Right ventricle myocardium superior (tissue), 1 donor: ENCODE measurements at regions not wholly inside any gene's neighbourhood (a gene's known extent, or its start where the extent isn't known, plus 50 kb on each side); places are given as distances from the start of the nearest gene placed in this dataset.
"Not testable (repeated sequence)": the region's sequence is repeated elsewhere in the genome, so short reads cannot be mapped to it uniquely, and the experiment has no call there.

Experiments
- ATAC-seq: fragments of 200-7000 bp; cut with Tn5 transposase; one replicate; pipeline ENCODE4 v1.9.1; 2020; ENCODE audit warnings: mild to moderate bottlenecking; ENCODE audit not compliant: poor library complexity
- DNase-seq: peaks from one replicate; pipeline ENCODE4 v3.0.0-alpha.2; 2020
- intact Hi-C: fragments of 100-400 bp; cut with DNase I; formaldehyde crosslinking; loops from one replicate; pipeline ENCODE4 v1.11.2; 2022
- donor health status: DM: no; HTN: yes; CAD: no; lungs with severe emphysema.

- intact Hi-C loops: no loop called here
- DNase-seq (peak; percentile 34), ATAC-seq (no peak)
Measured at GRCh38 chr7:53087274-53087673, 51.8 kb downstream of the POM121L12 start.

GRCh38 chr7:53094191-53094590 is 58.8 kb downstream of the POM121L12 start:
- intact Hi-C loops: no loop called here
- DNase-seq (no peak), ATAC-seq (no peak)

GRCh38 chr7:53094827-53095226 is 59.4 kb downstream of the POM121L12 start:
- no peak for DNase-seq
- ATAC-seq: no peak
- intact Hi-C loops: no loop called here

- ATAC-seq: no peak
- no peak for DNase-seq
- intact Hi-C loops: no loop called here
Measured at GRCh38 chr7:53095731-53096501, 60.5 kb downstream of the POM121L12 start.

GRCh38 chr7:53100091-53100490 is 64.7 kb downstream of the POM121L12 start:
- DNase-seq (no peak), ATAC-seq (no peak)
- intact Hi-C loops: no loop called here

GRCh38 chr7:53101026-53101425 is 65.6 kb downstream of the POM121L12 start:
- no peak for ATAC-seq
- DNase-seq: no peak
- intact Hi-C loops: no loop called here

GRCh38 chr7:53110425-53110824 is 75.0 kb downstream of the POM121L12 start:
- intact Hi-C loops: no loop called here
- ATAC-seq: no peak

GRCh38 chr7:53111031-53111430 is 75.6 kb downstream of the POM121L12 start:
- intact Hi-C loops: no loop called here
- DNase-seq (no peak), ATAC-seq (peak; percentile 75)

More at GRCh38 chr7:53110425-53110824, 75.0 kb downstream of the POM121L12 start:
- DNase-seq: no peak

- intact Hi-C loops: no loop called here
- ATAC-seq (no peak), DNase-seq (no peak)
Measured at GRCh38 chr7:53113424-53113823, 78.0 kb downstream of the POM121L12 start.

GRCh38 chr7:53119514-53119941 is 84.1 kb downstream of the POM121L12 start:
- intact Hi-C loops: no loop called here
- DNase-seq: no peak
- no peak for ATAC-seq

- ATAC-seq (no peak), DNase-seq (no peak)
- intact Hi-C loops: no loop called here
Measured at GRCh38 chr7:53121374-53121773, 85.9 kb downstream of the POM121L12 start.

- ATAC-seq (no peak), DNase-seq (no peak)
- intact Hi-C loops: no loop called here
Measured at GRCh38 chr7:53131697-53132096, 96.3 kb downstream of the POM121L12 start.

- DNase-seq (no peak), ATAC-seq (no peak)
- intact Hi-C loops: no loop called here
Measured at GRCh38 chr7:53151496-53151895, 116.1 kb downstream of the POM121L12 start.

GRCh38 chr7:53187184-53187583 is 151.8 kb downstream of the POM121L12 start:
- ATAC-seq, DNase-seq, intact Hi-C loops: not testable (repeated sequence)

- ATAC-seq (no peak), DNase-seq (no peak)
- intact Hi-C loops: no loop called here
Measured at GRCh38 chr7:53191191-53191695, 155.8 kb downstream of the POM121L12 start.

- ATAC-seq: no peak
- no peak for DNase-seq
- intact Hi-C loops: no loop called here
Measured at GRCh38 chr7:53191836-53192443, 156.5 kb downstream of the POM121L12 start.

GRCh38 chr7:53205006-53205405 is 169.6 kb downstream of the POM121L12 start:
- DNase-seq: no peak
- intact Hi-C loops: no loop called here
- no peak for ATAC-seq

- DNase-seq (no peak), ATAC-seq (no peak)
- intact Hi-C loops: no loop called here
Measured at GRCh38 chr7:53209129-53209528, 173.7 kb downstream of the POM121L12 start.

- ATAC-seq (no peak), DNase-seq (no peak)
- intact Hi-C loops: no loop called here
Measured at GRCh38 chr7:53214463-53214862, 179.0 kb downstream of the POM121L12 start.
